ENCODE measurements at regions not wholly inside any gene's neighbourhood (a gene's known extent, or its start where the extent isn't known, plus 50 kb on each side); places are given as distances from the start of the nearest gene placed in this dataset.
A peak's percentile ranks its signal among the peaks of the same experiment; 100 is the strongest.

GRCh38 chr2:226136739-226137138, 662.9 kb downstream of the IRS1 start:
- 92% methylated on average over 4 of the region's 4 CpGs for WGBS
- peaks cover 2% of the 10 kb centered on the region for H3K4me1 ChIP-seq (ENCODE audit: control insufficient read depth, insufficient read depth, low read depth, low read length)
- H3K18ac ChIP-seq (ENCODE audit: low read depth in 1 of 2, low read length in 2 of 2), result no peak overlapping the region
- no peak overlapping the region for H4K8ac ChIP-seq (ENCODE audit: low read length)
- no peak overlapping the region for H2AK5ac ChIP-seq (ENCODE audit: low read length, severe bottlenecking)
- H3K4ac ChIP-seq (ENCODE audit: low read depth in 1 of 2, low read length in 2 of 2), result no peak overlapping the region
- no peak overlapping the region for H2BK12ac ChIP-seq (ENCODE audit: low read length in 2 of 2)
- H3K4me3 ChIP-seq (ENCODE audit: insufficient read depth in 1 of 2, low read depth in 1 of 2, low read length in 2 of 2), result no peak overlapping the region
- H3K9ac ChIP-seq (ENCODE audit: low read length), result no peak overlapping the region
- H2AFZ ChIP-seq (ENCODE audit: low read depth, low read length), result no peak overlapping the region
- H3K14ac ChIP-seq (ENCODE audit: low read length in 2 of 2), result no peak overlapping the region
- no peak overlapping the region for H3K4me2 ChIP-seq (ENCODE audit: low read length, poor library complexity, severe bottlenecking)
- H3K9me3 ChIP-seq (ENCODE audit: control insufficient read depth, low read length), result no peaks in the 10 kb centered on the region
- H4K91ac ChIP-seq (ENCODE audit: low read length), result no peak overlapping the region
- peak overlapping the region; percentile 5 for H3K27ac ChIP-seq (ENCODE audit: low read length, poor library complexity, severe bottlenecking)
- no peak overlapping the region for H3K23ac ChIP-seq (ENCODE audit: low read length in 2 of 2)
- no peaks in the 10 kb centered on the region for H3K36me3 ChIP-seq (ENCODE audit: control insufficient read depth in 1 of 2, insufficient read depth in 2 of 2, low read depth in 1 of 2, low read length in 2 of 2)
- no peak overlapping the region for H2BK120ac ChIP-seq (ENCODE audit: low read depth, low read length)
- no peak overlapping the region for H2BK15ac ChIP-seq (ENCODE audit: low read depth, poor library complexity, severe bottlenecking)
- no peak overlapping the region for H2BK5ac ChIP-seq (ENCODE audit: low read depth, low read length, poor library complexity, severe bottlenecking)
- H3K79me1 ChIP-seq (replicated peaks; ENCODE audit: low read length, poor library complexity, severe bottlenecking), result no peaks in the 10 kb centered on the region
- no peaks in the 10 kb centered on the region for H3K27me3 ChIP-seq (ENCODE audit: control insufficient read depth in 1 of 2, insufficient read depth in 1 of 2, low read length in 2 of 2)
- DNase-seq, result no peak

DNA sequence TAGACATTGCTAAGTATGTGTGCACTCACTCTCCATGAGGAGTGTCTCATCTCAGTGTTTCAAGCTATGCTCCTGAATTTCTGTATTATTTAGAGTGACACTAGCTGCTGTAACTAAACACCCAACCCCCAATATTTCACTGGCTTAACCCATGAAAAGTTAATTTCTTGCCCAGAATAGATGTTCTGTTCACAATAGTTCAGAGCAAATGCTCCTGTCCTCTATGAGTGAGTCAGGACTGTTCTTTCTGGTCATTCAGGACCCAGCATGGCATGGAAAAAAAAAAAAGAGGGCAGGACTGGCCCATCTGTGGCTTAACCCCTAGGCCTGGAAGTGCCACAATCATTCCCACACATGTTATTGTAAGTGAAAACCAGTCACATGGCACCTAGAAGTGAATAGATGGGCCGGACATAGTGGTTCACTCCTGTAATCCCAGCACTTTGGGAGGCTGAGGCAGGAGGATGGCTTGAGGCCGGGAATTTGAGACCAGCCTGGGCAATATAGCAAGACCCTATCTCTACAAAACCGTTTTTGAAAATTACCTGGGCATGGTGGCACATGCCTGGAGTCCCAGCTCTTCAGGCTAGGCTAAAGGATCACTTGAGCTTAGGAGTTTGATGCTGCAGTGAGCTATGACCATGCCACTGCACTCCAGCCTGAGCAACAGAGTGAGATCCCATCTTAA, 663.6 kb downstream of the IRS1 start:
- Histone ChIP-seq H2AFZ (ENCODE audit: low read depth, low read length) (no peak overlapping the region), H3K9me3 (ENCODE audit: control insufficient read depth, low read length) (no peaks in the 10 kb centered on the region), H3K9ac (ENCODE audit: low read length) (no peak overlapping the region), H2AK5ac (ENCODE audit: low read length, severe bottlenecking) (no peak overlapping the region), H3K27ac (ENCODE audit: low read length, poor library complexity, severe bottlenecking) (no peak overlapping the region), H3K18ac (ENCODE audit: low read depth in 1 of 2, low read length in 2 of 2) (no peak overlapping the region), H3K4me3 (ENCODE audit: insufficient read depth in 1 of 2, low read depth in 1 of 2, low read length in 2 of 2) (no peak overlapping the region), H2BK120ac (ENCODE audit: low read depth, low read length) (no peak overlapping the region), H2BK15ac (ENCODE audit: low read depth, poor library complexity, severe bottlenecking) (no peak overlapping the region), H4K8ac (ENCODE audit: low read length) (no peak overlapping the region), H3K4ac (ENCODE audit: low read depth in 1 of 2, low read length in 2 of 2) (no peak overlapping the region), H3K4me2 (ENCODE audit: low read length, poor library complexity, severe bottlenecking) (no peak overlapping the region), H3K14ac (ENCODE audit: low read length in 2 of 2) (no peak overlapping the region), H3K79me1 (replicated peaks; ENCODE audit: low read length, poor library complexity, severe bottlenecking) (no peaks in the 10 kb centered on the region), H3K23ac (ENCODE audit: low read length in 2 of 2) (no peak overlapping the region), H3K27me3 (ENCODE audit: control insufficient read depth in 1 of 2, insufficient read depth in 1 of 2, low read length in 2 of 2) (no peaks in the 10 kb centered on the region), H2BK5ac (ENCODE audit: low read depth, low read length, poor library complexity, severe bottlenecking) (no peak overlapping the region), H4K91ac (ENCODE audit: low read length) (no peak overlapping the region), H3K4me1 (ENCODE audit: control insufficient read depth, insufficient read depth, low read depth, low read length) (peaks cover 2% of the 10 kb centered on the region), H3K36me3 (ENCODE audit: control insufficient read depth in 1 of 2, insufficient read depth in 2 of 2, low read depth in 1 of 2, low read length in 2 of 2) (no peaks in the 10 kb centered on the region), H2BK12ac (ENCODE audit: low read length in 2 of 2) (no peak overlapping the region)
- 92% methylated on average over 3 of the region's 3 CpGs for WGBS
- no peak for DNase-seq

DNA sequence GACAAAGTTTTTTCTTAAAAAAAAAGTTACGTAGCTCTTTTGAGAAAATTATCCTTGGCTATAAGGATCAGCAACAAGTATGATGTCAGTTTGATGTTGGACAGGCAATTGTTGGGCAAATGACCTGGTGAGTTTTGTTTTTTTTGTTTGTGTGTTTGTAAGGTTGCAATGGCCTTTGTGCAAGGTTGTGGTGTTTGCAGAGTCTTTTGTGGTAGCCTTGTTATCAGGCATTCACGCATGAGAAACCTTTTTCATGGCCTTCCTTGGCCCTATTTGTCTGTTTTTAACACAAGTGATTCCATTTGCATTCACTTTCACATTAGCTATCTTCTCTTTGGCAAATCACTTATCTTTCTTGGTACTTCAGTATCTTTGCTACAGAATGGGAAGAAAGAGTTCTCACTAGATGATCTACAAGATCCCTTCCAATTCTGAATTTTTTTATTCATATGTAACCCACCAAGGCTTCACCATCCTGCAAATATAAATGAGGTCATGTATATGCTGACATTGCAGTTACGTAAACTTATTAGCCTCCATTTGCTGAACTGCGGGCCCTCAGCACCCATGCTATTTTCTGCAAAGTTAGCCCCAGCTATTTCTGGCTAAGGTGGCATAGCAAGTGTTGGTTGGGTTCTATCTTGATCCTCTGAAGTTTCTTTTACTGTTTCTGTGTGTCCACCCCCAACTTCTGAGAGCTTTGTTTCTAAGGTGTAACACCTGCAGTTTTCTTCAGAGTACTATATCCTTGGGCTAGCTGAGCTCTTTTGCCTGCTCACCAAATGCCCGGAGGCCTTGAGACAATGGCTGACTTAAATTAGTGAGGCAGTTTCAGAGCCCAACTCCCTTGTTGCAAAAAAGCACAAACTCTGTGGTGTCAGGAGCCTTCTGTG, 667.1 kb downstream of the IRS1 start:
- WGBS, result 98% methylated on average over 5 of the region's 5 CpGs
- no peaks in the 10 kb centered on the region for H3K36me3 ChIP-seq (ENCODE audit: control insufficient read depth in 1 of 2, insufficient read depth in 2 of 2, low read depth in 1 of 2, low read length in 2 of 2)

GRCh38 chr2:226131299-226131784, 668.3 kb downstream of the IRS1 start:
- 100% methylated on average over 2 of the region's 2 CpGs for WGBS

More for the DNA sequence above, 667.1 kb downstream of the IRS1 start:
- Histone ChIP-seq H4K8ac (ENCODE audit: low read length) (no peak overlapping the region), H2BK5ac (ENCODE audit: low read depth, low read length, poor library complexity, severe bottlenecking) (no peak overlapping the region), H3K27ac (ENCODE audit: low read length, poor library complexity, severe bottlenecking) (no peak overlapping the region), H2BK15ac (ENCODE audit: low read depth, poor library complexity, severe bottlenecking) (no peak overlapping the region), H3K14ac (ENCODE audit: low read length in 2 of 2) (no peak overlapping the region), H3K18ac (ENCODE audit: low read depth in 1 of 2, low read length in 2 of 2) (no peak overlapping the region), H3K23ac (ENCODE audit: low read length in 2 of 2) (no peak overlapping the region), H3K4me2 (ENCODE audit: low read length, poor library complexity, severe bottlenecking) (no peak overlapping the region), H2BK120ac (ENCODE audit: low read depth, low read length) (no peak overlapping the region), H3K79me1 (replicated peaks; ENCODE audit: low read length, poor library complexity, severe bottlenecking) (no peaks in the 10 kb centered on the region), H3K4ac (ENCODE audit: low read depth in 1 of 2, low read length in 2 of 2) (no peak overlapping the region), H3K27me3 (ENCODE audit: control insufficient read depth in 1 of 2, insufficient read depth in 1 of 2, low read length in 2 of 2) (no peaks in the 10 kb centered on the region), H3K4me1 (ENCODE audit: control insufficient read depth, insufficient read depth, low read depth, low read length) (peaks cover 2% of the 10 kb centered on the region), H4K91ac (ENCODE audit: low read length) (no peak overlapping the region), H3K9me3 (ENCODE audit: control insufficient read depth, low read length) (no peaks in the 10 kb centered on the region), H3K9ac (ENCODE audit: low read length) (no peak overlapping the region), H2AK5ac (ENCODE audit: low read length, severe bottlenecking) (no peak overlapping the region), H2AFZ (ENCODE audit: low read depth, low read length) (no peak overlapping the region), H3K4me3 (ENCODE audit: insufficient read depth in 1 of 2, low read depth in 1 of 2, low read length in 2 of 2) (no peak overlapping the region), H2BK12ac (ENCODE audit: low read length in 2 of 2) (no peak overlapping the region)
- DNase-seq, result no peak

More at GRCh38 chr2:226131299-226131784, 668.3 kb downstream of the IRS1 start:
- Histone ChIP-seq H3K9me3 (ENCODE audit: control insufficient read depth, low read length) (no peaks in the 10 kb centered on the region), H3K79me1 (replicated peaks; ENCODE audit: low read length, poor library complexity, severe bottlenecking) (no peaks in the 10 kb centered on the region), H3K4me2 (ENCODE audit: low read length, poor library complexity, severe bottlenecking) (no peak overlapping the region), H4K91ac (ENCODE audit: low read length) (no peak overlapping the region), H3K4me3 (ENCODE audit: insufficient read depth in 1 of 2, low read depth in 1 of 2, low read length in 2 of 2) (no peak overlapping the region), H3K9ac (ENCODE audit: low read length) (no peak overlapping the region), H2BK15ac (ENCODE audit: low read depth, poor library complexity, severe bottlenecking) (no peak overlapping the region), H3K4ac (ENCODE audit: low read depth in 1 of 2, low read length in 2 of 2) (no peak overlapping the region), H3K14ac (ENCODE audit: low read length in 2 of 2) (no peak overlapping the region), H3K4me1 (ENCODE audit: control insufficient read depth, insufficient read depth, low read depth, low read length) (no peaks in the 10 kb centered on the region), H2BK12ac (ENCODE audit: low read length in 2 of 2) (no peak overlapping the region), H3K23ac (ENCODE audit: low read length in 2 of 2) (no peak overlapping the region), H2BK120ac (ENCODE audit: low read depth, low read length) (no peak overlapping the region), H3K27ac (ENCODE audit: low read length, poor library complexity, severe bottlenecking) (no peak overlapping the region), H3K27me3 (ENCODE audit: control insufficient read depth in 1 of 2, insufficient read depth in 1 of 2, low read length in 2 of 2) (no peaks in the 10 kb centered on the region), H3K18ac (ENCODE audit: low read depth in 1 of 2, low read length in 2 of 2) (no peak overlapping the region), H2BK5ac (ENCODE audit: low read depth, low read length, poor library complexity, severe bottlenecking) (no peak overlapping the region), H3K36me3 (ENCODE audit: control insufficient read depth in 1 of 2, insufficient read depth in 2 of 2, low read depth in 1 of 2, low read length in 2 of 2) (no peaks in the 10 kb centered on the region), H2AFZ (ENCODE audit: low read depth, low read length) (no peak overlapping the region), H4K8ac (ENCODE audit: low read length) (no peak overlapping the region), H2AK5ac (ENCODE audit: low read length, severe bottlenecking) (no peak overlapping the region)
- no peak for DNase-seq

Measured in mesenchymal stem cell (in vitro differentiated cells and primary cell).